HG02938 (cell line): ENCODE measurements at regions not wholly inside any gene's neighbourhood (a gene's known extent, or its start where the extent isn't known, plus 50 kb on each side); places are given as distances from the start of the nearest gene placed in this dataset.

Source experiments
- ATAC-seq: cut with Tn5 transposase; IDR thresholded peaks from one replicate; pipeline ENCODE4 v1.9.1; 2021; ENCODE audit warnings: mild to moderate bottlenecking, moderate library complexity; ENCODE audit not compliant: unreplicated experiment

DNA sequence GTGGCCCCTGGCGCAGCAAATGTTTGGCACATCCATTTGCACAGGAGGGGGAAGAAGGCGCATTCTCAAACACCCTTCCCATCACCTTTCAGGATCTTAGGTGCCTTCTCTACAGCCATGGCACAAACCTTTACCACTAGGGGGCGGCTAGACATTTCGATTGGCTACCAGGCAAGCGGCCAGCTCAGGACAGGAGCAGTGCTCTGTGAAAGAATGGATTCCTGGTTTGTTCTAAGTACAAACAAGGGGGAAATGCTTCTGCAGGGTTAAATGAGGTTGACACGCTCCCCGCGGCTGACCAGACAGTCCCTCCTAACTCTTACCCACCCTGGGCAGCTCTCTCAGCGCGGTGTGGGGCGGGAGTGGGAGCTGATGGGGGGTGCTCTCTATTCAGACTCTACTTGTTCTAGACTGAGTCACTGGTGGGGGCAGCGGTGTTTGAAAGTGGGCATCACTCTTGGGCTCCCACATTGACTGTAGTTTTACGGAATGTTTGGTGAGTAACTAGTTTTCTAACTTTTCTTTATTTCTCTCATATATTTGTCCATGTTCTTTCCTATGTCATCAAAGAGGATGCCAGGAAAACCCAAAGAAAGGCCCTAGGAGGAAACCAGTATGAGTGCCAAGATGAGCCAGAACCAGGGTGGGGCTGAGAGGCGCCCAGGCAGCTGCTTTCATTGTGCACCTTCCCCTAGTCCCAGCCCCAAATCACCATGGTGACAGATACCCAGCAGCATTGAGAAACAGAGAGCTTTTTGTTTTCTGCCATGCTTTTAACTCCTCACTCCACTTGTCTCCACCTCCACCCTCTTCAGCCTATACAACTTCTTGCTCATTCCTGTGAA, 61.4 kb upstream of the GPR158 start:
- ATAC-seq: peak; percentile 95

- no peak for ATAC-seq
Observed at GRCh38 chr10:25114036-25114411, 60.8 kb upstream of the GPR158 start.

DNA sequence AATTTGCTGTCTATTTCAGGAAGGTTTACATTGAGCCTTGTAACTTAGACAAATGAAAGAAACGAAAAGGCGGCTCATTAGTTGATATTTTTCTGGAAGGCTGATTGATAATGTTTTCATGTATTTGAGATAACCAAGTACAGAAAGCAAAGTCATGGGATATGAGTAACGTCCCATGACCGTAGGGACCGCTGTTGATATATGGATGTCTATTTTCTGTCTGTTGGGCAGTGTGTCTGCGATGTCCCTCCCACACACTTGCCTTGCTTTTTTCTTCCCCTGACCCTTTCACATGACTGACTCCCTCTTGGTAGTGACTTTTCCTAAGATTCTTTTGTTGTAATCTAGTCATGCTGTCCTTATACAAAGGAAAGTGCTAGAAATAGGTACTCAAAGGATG, 57.0 kb upstream of the GPR158 start:
- ATAC-seq: no peak

DNA sequence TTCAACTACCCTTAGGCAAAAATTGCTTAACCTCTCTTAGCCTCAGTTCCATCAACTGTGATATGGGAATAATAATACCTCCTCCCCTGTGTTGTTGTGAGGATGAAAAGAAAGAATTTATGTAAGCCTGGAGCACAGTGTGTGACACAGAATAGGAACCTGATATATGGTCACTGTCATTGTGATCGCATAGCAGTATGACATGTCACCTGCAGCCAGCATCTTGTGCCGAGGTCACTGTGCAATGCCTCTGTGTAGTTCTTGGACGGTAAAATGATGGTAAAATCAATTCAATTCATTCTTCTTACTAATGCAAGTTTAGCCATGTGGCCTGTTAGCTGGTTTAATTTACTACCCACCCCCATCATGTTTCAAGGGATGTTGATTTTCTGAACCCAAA, 54.6 kb upstream of the GPR158 start:
- ATAC-seq: no peak
